ENCODE measurements at regions not wholly inside any gene's neighbourhood (a gene's known extent, or its start where the extent isn't known, plus 50 kb on each side); places are given as distances from the start of the nearest gene placed in this dataset.
"Not testable (repeated sequence)": the region's sequence is repeated elsewhere in the genome, so short reads cannot be mapped to it uniquely, and the experiment has no call there.

- no peak for DNase-seq
These were observed 160.2 kb downstream of the PMAIP1 start for GRCh38 chr18:60060026-60060425.

- no peak for DNase-seq
These were observed 159.4 kb downstream of the PMAIP1 start for GRCh38 chr18:60059216-60059615.

- DNase-seq: no peak
These were observed 154.0 kb downstream of the PMAIP1 start for GRCh38 chr18:60053747-60054304.

- no peak for DNase-seq
These were observed 151.0 kb downstream of the PMAIP1 start for GRCh38 chr18:60050821-60051220.

- no peak for DNase-seq
These were observed 149.4 kb downstream of the PMAIP1 start for GRCh38 chr18:60049172-60049571.

GRCh38 chr18:60047556-60047955 is 147.8 kb downstream of the PMAIP1 start:
- no peak for DNase-seq

- DNase-seq: no peak
These were observed 144.7 kb downstream of the PMAIP1 start for GRCh38 chr18:60044290-60045006.

- DNase-seq: no peak
These were observed 141.2 kb downstream of the PMAIP1 start for GRCh38 chr18:60040971-60041370.

GRCh38 chr18:60038731-60039130 is 138.9 kb downstream of the PMAIP1 start:
- DNase-seq: no peak

- no peak for DNase-seq
These were observed 127.6 kb downstream of the PMAIP1 start for GRCh38 chr18:60027397-60027796.

GRCh38 chr18:60024857-60025256 is 125.1 kb downstream of the PMAIP1 start:
- DNase-seq: no peak

- no peak for DNase-seq
These were observed 124.5 kb downstream of the PMAIP1 start for GRCh38 chr18:60024345-60024744.

- no peak for DNase-seq
These were observed 123.0 kb downstream of the PMAIP1 start for GRCh38 chr18:60022671-60023276.

- no peak for DNase-seq
These were observed 121.8 kb downstream of the PMAIP1 start for GRCh38 chr18:60021556-60021955.

GRCh38 chr18:60020107-60020925 is 120.5 kb downstream of the PMAIP1 start:
- no peak for DNase-seq

GRCh38 chr18:60019463-60019840 is 119.7 kb downstream of the PMAIP1 start:
- no peak for DNase-seq

GRCh38 chr18:60018618-60019462 is 119.0 kb downstream of the PMAIP1 start:
- DNase-seq: no peak

GRCh38 chr18:60018134-60018533 is 118.3 kb downstream of the PMAIP1 start:
- DNase-seq: not testable (repeated sequence)

GRCh38 chr18:60017371-60017770 is 117.6 kb downstream of the PMAIP1 start:
- no peak for DNase-seq

GRCh38 chr18:60015826-60016225 is 116.0 kb downstream of the PMAIP1 start:
- DNase-seq: not testable (repeated sequence)

- DNase-seq: not testable (repeated sequence)
These were observed 113.4 kb downstream of the PMAIP1 start for GRCh38 chr18:60013148-60013547.

GRCh38 chr18:60010984-60011383 is 111.2 kb downstream of the PMAIP1 start:
- DNase-seq: no peak
